SU-DHL-6 (cell line): ENCODE measurements at regions not wholly inside any gene's neighbourhood (a gene's known extent, or its start where the extent isn't known, plus 50 kb on each side); places are given as distances from the start of the nearest gene placed in this dataset.

Experiments used
- H2AFZ ChIP-seq: fragments of 200-600 bp; sonication (generic); 2 replicates; pipeline ENCODE4 v1.6.1; 2014; ENCODE audit warnings: low read depth, mild to moderate bottlenecking, moderate library complexity, mixed read lengths, antibody characterized with exemption, low read length; ENCODE audit not compliant: severe bottlenecking
- H3F3A ChIP-seq: fragments of 200-600 bp; shearing (Covaris generic); 2 replicates; pipeline ENCODE4 v1.6.0; 2016; ENCODE audit warnings: antibody characterized with exemption, mild to moderate bottlenecking; ENCODE audit not compliant: insufficient read depth
- H3K27ac ChIP-seq: fragments of 200-600 bp; sonication (generic); 2 replicates; pipeline ENCODE4 v1.5.1; 2016; ENCODE audit warnings: low read depth, mild to moderate bottlenecking, low read length, moderate library complexity, mixed read lengths
- H3K27me3 ChIP-seq: fragments of 200-600 bp; sonication (generic), shearing (Covaris generic); 2 replicates; pipeline ENCODE4 v1.6.0; 2014; ENCODE audit warnings: mild to moderate bottlenecking, low read length
- H3K36me3 ChIP-seq: fragments of 200-600 bp; sonication (generic); 2 replicates; pipeline ENCODE4 v1.6.1; 2014; ENCODE audit warnings: mild to moderate bottlenecking, low read length, mixed read lengths
- H3K4me2 ChIP-seq: fragments of 300-600, 200-600 bp; shearing (Covaris generic), sonication (generic); 2 replicates; pipeline ENCODE4 v1.6.0; 2014; ENCODE audit warnings: low read length, low read depth, mild to moderate bottlenecking; ENCODE audit not compliant: poor library complexity, severe bottlenecking
- H3K4me3 ChIP-seq: fragments of 200-600 bp; sonication (generic); 2 replicates; pipeline ENCODE4 v1.5.1; 2014; ENCODE audit warnings: antibody characterized with exemption, low read length, mild to moderate bottlenecking, mixed read lengths; ENCODE audit not compliant: insufficient read depth, poor library complexity, severe bottlenecking
- H3K79me2 ChIP-seq: fragments of 200-600 bp; sonication (generic); 2 replicates; pipeline ENCODE4 v1.6.1; 2014; ENCODE audit warnings: mild to moderate bottlenecking, low read length, moderate library complexity; ENCODE audit not compliant: insufficient read depth
- H3K9ac ChIP-seq: fragments of 200-600 bp; sonication (generic); 2 replicates; pipeline ENCODE4 v1.7.0; 2014; ENCODE audit warnings: mild to moderate bottlenecking, low read length
- H3K9me2 ChIP-seq: fragments of 200-600 bp; sonication (generic); replicated peaks from 2 replicates; pipeline ENCODE4 v1.6.1; 2014; ENCODE audit warnings: low read length; ENCODE audit not compliant: insufficient read depth
- H3K9me3 ChIP-seq: fragments of 200-600 bp; sonication (generic); 2 replicates; pipeline ENCODE4 v1.6.1; 2014; ENCODE audit warnings: low read length, mixed read lengths; ENCODE audit not compliant: insufficient read depth
- H4K20me1 ChIP-seq: fragments of 200-600 bp; sonication (generic); 2 replicates; pipeline ENCODE4 v1.6.1; 2014; ENCODE audit warnings: low read depth, mild to moderate bottlenecking, antibody characterized with exemption, low read length, moderate library complexity, mixed read lengths
- CTCF ChIP-seq: fragments of 200-600 bp; sonication (generic); IDR thresholded peaks from one replicate; pipeline ENCODE4 v1.5.1; 2017; ENCODE audit warnings: antibody characterized with exemption, mild to moderate bottlenecking, low read length, moderate library complexity; ENCODE audit not compliant: insufficient read depth, poor library complexity, severe bottlenecking
- EZH2phosphoT487 ChIP-seq: fragments of 200-600 bp; sonication (generic), shearing (Covaris generic); conservative IDR thresholded peaks from 2 replicates; pipeline ENCODE4 v1.6.1; 2018; ENCODE audit warnings: mild to moderate bottlenecking, antibody characterized with exemption, low read length, moderate library complexity, mixed read lengths

DNA sequence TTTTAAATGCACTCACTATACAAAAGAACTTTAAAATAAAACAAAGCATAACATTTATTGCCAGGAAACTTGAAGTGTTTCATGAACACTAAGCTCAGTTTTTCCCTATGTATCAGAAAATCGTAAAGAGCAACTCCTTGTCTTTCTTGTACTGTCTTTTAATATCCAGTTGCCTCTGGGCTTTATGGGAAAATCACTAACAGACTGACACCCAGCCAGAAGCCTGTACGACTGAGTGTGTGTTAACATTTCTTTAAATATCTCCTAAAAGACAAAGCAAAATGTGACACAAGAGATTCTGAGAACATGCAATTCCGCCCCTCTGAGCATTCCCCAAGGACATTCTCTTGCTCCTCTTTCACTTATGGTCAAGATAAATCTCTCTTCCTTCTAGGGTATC is 347.5 kb upstream of the DPYD start:
- no peaks in the 10 kb centered on the region for H3K79me2 ChIP-seq
- no peak overlapping the region for H2AFZ ChIP-seq
- no peak overlapping the region for H3K27ac ChIP-seq
- no peak overlapping the region for H3K4me2 ChIP-seq
- no peaks in the 10 kb centered on the region for H4K20me1 ChIP-seq
- H3K9ac ChIP-seq: no peak overlapping the region
- no peaks in the 10 kb centered on the region for H3K27me3 ChIP-seq
- H3F3A ChIP-seq: no peaks in the 10 kb centered on the region
- no peaks in the 10 kb centered on the region for H3K36me3 ChIP-seq
- H3K9me2 ChIP-seq: peaks cover 5% of the 10 kb centered on the region; the same call in 1 of the 2 replicates
- TF ChIP-seq CTCF: no peak
- no peak for TF ChIP-seq EZH2phosphoT487
- no peak overlapping the region for H3K4me3 ChIP-seq
- no peaks in the 10 kb centered on the region for H3K9me3 ChIP-seq

GRCh38 chr1:98267423-98267822 is 346.6 kb upstream of the DPYD start:
- Histone ChIP-seq H3K36me3 (no peaks in the 10 kb centered on the region), H4K20me1 (no peaks in the 10 kb centered on the region), H3K9me2 (peaks cover 5% of the 10 kb centered on the region; the same call in 1 of the 2 replicates), H3K79me2 (no peaks in the 10 kb centered on the region), H3K27ac (no peak overlapping the region), H3K4me2 (no peak overlapping the region), H3K27me3 (no peaks in the 10 kb centered on the region), H3K9ac (no peak overlapping the region), H3K4me3 (no peak overlapping the region), H2AFZ (no peak overlapping the region), H3F3A (no peaks in the 10 kb centered on the region), H3K9me3 (no peaks in the 10 kb centered on the region)
- TF ChIP-seq CTCF (no peak), EZH2phosphoT487 (no peak)

- Histone ChIP-seq H3K27me3 (no peaks in the 10 kb centered on the region), H3K4me3 (no peak overlapping the region), H3F3A (no peaks in the 10 kb centered on the region), H2AFZ (no peak overlapping the region), H3K4me2 (no peak overlapping the region), H3K9ac (no peak overlapping the region), H3K79me2 (no peaks in the 10 kb centered on the region), H3K36me3 (no peaks in the 10 kb centered on the region), H3K27ac (no peak overlapping the region), H3K9me2 (peaks cover 5% of the 10 kb centered on the region; the same call in 1 of the 2 replicates), H3K9me3 (no peaks in the 10 kb centered on the region), H4K20me1 (no peaks in the 10 kb centered on the region)
- TF ChIP-seq CTCF (no peak), EZH2phosphoT487 (no peak)
Measured at GRCh38 chr1:98264727-98265126, 343.9 kb upstream of the DPYD start.
